NOMO-1 (cell line): ENCODE measurements at regions not wholly inside any gene's neighbourhood (a gene's known extent, or its start where the extent isn't known, plus 50 kb on each side); places are given as distances from the start of the nearest gene placed in this dataset.

Experiments
- DNase-seq, 2 experiments: peaks; one replicate each; lab custom pipeline; 2025; ENCODE audit not compliant: unreplicated experiment in 2 of 2; lab: John Stamatoyannopoulos, UW

DNA sequence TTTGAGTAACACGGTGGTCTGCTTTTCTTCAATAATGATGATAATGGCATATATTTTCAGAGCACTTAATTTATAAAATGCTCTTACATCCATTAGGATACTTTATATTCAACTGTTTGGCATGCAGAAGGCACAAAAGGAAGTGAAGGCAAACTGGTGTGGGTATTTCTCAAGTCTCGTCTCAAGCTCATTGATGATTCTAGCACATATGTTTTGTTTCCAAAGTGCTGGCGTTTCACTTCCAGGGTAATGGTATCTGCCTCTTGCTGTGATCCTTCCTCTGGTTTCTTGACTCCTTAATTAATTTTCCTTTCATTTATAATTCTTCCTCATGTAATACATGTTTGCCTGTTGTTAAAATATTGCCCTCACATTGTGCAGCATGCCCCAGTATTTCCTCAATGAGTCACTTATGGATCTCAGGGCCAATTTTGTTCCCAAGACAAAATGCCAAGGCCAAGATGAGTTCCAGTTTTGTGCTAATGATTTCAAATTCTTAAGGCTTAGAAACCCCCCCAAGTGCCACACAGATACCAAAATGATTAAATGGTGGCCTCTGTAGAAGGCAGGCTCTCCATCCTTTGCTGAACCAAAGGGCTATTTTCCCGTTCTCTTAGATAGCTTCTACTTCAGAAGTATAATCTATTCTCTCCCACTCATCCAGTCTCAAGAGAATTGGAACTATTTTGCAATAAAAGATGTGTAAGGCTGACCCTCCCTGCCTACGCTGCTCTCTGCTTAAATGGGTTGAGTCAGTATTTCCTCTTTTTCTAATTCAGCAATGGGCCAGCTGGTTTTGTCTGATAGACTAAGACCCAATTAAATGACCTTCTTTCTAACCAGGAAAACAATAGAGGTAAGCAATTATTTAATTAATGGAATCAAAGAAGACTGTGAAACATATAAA, 171.2 kb downstream of the ZNF365 start:
- DNase-seq = peak; percentile 72 to 94

DNA sequence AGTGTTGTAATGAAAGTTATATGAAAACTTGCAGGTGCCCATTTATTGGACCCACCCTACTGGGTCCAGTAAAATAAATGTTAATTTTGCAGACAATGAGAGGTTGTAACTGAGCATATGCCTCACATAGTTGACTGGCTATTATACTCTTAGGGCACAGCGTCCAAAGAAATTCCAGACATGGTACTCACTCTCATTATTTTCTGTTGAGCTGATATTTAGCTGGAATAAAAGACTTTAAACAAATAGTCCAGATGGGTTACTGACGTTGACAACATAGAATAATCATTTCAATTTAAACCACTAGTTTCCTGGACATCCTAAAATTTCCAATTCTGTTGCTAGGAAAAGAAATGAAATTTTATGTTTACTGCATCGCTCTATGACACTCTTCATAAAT, 174.5 kb downstream of the ZNF365 start:
- DNase-seq = no peak

DNA sequence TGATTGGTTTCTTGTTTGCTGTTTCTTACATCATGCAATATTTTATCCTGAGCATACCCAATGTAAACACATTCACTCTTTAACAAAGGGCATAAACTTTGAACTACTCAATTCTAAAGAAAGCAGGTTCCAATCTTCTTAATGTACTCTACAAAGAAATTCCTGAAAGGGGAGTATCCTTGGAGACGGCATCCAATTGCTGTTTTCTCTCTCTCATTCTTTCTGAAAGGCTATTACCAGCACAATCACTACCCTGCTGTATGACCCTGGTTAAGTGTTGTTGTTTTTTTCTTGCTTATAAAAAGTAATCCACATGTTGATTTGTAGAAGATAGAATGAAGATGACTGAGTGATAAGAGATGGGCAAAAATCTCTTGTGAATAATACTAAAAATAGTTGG, 176.0 kb downstream of the ZNF365 start:
- DNase-seq = no peak

DNA sequence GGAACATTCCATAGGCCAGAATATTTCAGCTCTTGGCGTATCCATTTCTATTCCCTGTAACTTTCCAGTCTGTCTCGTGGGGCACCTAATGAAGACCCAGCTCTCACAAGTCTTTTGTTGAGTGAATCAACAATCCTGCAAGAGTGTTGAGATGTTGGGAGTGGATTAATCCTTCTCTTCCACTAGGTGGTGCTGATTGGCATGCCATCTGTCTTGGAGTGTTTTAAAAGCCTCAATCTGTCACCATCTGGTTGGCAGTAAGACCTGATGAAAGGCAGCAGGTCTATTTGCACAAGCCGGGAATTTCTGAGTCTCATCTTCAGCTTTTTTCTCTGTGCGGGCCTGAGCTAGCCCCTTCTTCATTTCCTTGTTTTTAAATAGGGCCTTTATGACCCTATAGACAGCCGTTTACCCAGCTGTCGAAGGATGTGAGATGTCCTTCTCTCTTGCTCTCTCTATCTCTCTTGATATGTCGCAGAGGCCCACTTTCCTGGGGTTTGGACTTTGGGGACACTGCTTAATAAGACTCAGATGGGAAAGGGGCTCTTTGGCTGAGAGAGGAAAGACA, 180.5 kb downstream of the ZNF365 start:
- DNase-seq = peak in 1 of 2 experiments; percentile 63

DNA sequence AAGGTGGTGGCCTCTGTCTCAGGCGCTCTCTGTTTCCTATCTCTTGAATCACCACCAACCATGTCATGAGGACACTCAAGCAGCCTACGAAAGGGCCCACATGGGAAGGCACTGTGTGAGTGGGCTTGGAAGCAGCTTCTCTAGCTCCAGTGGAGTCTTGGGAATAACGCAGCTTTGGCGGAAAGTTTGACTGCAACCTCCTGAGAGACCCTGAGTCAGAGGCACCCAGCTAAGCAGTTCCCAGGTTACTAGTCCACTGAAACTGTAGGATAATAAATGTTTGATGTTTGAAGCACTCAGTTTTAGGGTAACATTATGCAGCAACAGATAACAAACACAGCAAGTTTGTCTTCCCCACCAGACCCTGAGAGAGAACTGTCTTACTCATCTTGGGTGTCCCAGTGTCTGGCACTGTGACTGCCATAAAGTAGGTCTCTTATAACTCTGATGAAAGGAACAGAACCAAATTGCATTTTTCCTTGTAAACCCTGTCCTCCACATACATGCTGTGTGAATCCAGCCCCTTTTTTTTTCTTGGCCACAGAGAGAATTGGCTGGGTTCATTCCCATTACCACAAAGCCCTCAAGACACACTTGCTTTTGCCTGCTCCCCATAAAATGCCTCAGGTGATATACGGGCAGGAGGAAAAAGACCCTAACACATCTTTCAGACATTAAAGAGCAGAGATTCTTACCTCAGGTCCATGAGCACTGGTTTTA, 185.5 kb downstream of the ZNF365 start:
- no peak for DNase-seq

DNA sequence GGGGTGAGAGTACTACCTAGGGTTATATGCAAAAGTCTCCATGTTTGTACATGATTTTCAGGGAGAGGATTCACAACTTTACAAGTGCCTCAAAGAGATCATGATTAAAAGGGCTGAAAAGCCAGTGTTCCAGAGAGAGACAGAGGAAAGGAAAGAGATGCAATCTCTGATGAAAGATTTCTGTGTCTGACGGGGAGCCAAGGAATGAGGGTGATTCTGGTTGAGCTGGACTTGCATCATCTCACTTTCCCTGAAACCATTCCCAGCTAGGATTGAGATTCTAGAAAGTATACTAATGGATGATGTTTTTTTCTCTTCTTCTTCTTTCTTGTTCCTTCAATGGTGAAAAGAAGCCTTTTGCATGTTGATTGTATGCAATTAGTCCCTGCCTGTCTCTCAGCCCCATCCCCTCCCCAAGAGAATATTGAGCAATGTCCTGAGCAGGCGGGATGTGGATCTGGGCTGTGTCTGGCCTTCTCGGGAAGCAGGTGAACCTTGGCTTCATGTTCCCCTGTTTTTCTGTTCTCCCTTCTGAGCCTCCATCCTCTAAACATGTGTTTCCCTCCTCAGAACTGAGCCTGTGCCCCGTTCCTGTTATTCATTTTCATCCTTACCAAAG, 186.1 kb downstream of the ZNF365 start:
- DNase-seq = no peak

DNA sequence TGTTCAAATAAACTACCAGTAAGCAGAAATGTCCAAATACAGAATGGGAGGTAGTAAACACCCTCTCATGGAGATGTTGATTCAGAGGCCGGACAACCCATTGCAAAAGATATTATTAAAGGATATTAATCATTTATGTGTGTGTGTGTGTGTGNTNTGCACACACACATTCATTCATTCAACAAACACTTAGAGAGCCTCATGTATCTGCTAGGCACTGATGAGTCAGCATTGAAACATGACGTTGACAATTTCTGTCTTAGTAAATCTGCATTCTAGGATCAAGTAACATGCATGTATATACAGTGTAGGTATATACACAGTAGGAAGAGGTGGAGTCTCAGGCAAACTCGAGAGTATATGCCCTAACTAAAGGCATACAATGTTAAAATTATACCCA, 187.0 kb downstream of the ZNF365 start:
- no peak for DNase-seq

DNA sequence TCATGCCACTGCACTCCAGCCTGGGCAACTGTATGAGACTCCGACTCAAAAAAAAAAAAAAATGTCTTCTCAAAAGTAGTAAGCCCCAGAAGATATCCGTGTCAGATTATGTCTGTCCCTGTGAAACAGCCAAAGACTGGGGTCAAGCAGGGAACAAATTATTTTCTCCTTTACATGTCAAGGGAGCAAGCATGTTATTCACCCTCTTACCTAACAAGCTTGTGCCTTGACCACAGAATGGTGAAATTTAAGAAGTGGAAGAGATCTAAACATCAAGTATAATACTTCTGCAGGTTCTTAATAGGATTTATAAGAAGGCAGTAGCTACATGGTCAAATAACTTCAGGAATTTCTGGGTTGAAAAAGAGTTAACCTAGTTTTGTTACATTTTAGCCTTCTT, 187.9 kb downstream of the ZNF365 start:
- peak; percentile 10 to 69 for DNase-seq

DNA sequence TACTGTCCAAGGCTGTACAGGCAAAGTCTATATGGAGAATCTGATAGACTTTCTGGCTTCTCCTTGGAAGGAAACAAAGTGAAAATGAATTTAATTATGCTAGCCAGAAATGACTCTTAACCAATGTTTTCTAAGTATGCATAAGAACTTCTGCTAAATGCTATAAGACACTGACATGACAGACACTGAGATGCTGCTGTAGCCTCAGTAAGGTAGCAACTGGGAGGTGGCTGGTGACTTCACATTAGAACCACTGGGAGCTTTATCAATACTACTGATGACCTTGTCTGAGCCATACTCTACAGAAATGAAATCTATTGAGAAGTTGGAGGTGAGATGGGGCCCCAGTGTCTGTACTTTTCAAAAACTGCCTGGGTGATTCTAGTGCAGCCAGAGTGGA, 188.6 kb downstream of the ZNF365 start:
- DNase-seq = peak in 1 of 2 experiments; percentile 16

DNA sequence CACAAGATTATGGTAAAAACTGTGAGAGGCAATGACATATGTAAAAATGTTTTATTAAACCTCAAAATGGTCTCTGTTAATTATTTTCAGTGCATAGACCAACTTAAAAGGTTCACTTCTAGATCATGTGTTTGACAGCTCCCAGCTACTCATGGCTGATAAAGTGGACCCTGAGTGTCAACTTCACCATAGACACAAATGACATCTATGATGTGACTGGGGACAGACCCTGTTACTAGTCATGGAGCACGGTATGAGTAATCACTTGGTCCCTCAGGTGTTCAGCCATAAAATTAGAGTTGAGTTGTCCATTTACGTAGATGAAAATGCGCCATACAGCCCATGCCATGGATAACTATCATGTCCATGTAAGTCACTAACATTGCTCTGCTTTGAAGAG, 199.8 kb downstream of the ZNF365 start:
- DNase-seq = no peak

DNA sequence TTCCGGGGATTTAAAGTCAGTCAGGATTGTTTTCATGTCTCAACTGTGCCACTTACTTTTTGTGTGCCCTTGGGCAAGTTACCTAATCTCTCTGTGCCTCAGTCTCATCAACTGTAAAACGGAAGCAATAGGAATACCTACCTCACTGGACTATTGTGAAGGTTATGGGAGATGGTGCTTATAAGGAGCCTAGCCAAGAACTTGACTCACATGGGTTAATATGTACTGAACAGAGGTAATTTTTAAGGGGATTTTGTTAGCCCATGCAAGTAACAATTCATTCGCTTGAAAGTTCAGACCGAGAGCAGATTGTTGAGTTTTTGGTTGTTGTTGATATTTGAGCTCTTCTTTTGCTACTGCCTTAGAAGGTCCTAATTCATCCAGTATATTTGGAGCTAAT, 202.9 kb downstream of the ZNF365 start:
- DNase-seq = no peak

DNA sequence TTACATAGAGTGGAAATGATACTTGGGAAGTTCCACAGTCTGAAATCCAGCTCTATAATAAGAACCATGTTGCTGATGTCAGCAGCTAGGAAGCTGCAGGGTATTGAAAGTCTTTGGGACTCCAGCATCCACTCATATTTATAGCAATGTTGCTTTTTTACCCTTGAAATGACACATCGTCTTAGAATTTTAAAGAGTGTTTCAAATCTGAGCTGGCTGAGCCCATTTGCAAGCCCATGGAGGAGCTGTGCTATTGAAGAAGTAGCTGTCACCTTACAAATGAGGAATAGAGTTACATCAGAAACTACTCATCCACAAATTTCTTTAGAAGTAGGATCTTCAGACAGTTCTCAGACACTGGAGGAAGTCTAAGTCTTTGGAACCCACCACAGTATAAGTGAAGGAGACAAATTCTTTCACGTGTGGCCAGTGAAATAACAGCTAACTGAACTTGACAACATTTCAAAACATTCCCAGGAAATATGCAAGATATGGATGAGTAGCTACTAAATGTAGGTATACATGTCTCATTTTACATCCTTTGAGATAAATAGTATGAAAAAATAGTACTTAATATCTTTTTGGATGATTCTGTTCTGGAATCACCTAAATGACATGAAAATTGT, 203.6 kb downstream of the ZNF365 start:
- DNase-seq = no peak

DNA sequence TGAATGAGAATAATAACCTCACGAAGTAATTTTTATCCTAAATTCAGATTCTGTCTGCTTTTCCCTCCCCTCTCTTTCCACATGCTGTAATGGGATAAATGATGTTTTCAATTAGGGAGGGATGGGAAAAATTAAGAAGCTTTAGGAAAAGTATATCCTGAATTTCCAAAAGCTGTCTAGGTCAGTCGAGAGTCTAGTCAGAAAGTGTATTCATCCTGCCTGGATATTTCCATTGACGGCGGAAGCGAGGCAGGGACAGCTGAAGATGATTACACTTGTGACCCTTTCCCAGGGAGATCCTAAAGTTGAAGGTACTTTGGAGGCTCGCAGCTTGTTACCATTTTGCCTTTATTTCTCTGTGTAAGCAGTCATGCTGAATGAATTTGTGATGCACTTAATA, 204.1 kb downstream of the ZNF365 start:
- no peak for DNase-seq

DNA sequence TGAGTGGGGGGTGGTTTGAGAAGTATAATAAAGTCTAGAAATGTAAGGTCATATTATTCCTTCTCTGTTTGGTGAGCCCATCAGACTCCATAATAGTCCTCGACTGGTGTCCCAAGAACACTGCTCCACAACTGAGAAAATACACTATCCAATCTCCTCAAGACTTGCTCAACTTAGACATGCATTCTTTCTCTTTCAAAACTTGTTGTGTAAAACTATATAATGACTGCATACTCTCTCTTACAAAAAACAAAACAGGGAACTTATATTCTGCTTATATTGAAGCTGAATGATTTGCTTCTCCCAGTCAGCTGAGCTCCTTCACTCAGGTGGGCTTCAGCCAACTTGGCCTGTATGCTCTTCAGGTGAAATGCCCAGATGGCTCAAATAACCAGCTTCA, 204.7 kb downstream of the ZNF365 start:
- no peak for DNase-seq

DNA sequence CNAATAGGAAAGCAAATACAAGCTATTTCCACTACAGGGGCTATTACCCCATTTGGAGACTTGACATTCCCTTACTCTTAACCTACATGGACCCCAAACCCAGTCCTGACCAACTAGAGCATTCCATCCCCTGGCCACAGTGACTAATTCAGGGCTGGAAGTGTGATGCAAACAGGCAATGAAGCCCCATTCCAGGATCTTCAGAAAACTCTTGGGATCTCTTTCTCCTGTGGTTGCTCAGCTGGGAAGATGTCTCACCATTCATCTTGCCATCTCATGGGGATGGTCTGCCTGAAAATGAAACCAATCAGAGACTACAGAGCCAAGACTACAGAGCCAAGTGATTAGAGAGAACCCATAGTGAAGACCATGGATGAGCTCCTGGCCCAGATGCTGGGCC, 206.2 kb downstream of the ZNF365 start:
- DNase-seq = no peak

DNA sequence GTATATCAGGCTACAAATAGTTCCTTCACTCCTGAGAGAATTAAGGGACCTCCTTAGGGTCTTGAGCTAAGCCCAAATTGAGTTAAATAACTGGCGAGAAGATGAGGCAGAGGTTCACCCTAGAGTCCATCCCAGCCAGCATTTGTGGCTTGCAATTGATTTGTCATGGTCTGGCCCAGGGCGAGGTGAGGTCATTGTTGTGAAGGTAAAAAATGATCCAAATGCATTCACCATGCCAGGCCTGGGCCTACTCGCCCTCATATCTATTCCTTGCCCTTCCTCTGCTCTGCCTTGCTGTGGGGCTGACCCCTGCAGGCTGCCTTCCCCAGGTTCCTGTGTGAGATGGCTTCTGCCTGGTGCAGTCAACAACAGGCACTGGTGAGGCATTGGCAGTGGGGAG, 207.2 kb downstream of the ZNF365 start:
- no peak for DNase-seq

DNA sequence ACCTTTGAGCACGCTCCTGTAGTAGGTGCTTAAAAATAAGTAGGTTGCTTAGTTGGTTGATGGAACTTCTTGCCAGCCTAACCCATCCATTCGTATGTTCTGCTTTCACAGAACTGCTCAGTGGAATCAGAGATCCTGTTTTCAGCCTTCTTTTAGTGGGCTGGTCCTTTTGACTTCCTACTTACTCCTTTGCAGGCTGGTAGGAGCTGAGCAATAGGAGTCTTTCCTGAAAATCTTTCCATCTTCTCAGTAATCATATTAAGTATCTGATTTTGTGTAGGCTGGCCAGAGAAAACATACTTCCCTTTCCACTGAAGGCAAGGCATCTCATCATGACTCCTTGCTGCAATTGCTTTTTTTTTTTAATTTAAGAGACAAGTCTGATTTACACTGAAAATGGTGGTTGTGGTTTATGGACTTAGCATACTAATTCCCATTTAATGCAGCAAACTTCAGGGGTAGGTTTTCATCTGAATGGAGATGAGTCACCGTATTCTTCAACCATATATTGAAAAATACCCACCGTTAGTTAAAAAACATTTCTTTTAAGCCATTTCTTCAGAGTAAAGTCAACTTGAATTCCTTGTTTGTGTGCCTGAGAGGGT, 208.0 kb downstream of the ZNF365 start:
- no peak for DNase-seq

DNA sequence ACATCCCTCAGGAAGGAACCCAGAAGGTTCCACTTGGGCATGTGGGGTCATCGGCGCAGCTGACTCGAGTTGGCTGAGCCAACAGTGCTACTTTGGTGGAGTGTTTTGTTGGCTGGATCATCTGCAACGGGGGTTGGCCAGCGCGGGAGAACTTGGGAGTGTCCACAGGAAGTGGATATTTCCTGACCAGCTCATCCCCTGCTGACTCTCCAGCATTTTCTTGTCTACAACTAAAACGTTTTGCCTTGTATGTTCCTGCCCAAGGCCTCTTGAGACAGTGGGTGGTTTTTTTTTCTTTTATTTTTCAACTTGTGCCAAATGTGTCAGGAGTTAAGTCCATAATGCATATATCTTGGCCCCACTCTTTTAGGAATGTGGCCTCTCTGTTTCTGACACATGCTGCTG, 208.6 kb downstream of the ZNF365 start:
- no peak for DNase-seq

DNA sequence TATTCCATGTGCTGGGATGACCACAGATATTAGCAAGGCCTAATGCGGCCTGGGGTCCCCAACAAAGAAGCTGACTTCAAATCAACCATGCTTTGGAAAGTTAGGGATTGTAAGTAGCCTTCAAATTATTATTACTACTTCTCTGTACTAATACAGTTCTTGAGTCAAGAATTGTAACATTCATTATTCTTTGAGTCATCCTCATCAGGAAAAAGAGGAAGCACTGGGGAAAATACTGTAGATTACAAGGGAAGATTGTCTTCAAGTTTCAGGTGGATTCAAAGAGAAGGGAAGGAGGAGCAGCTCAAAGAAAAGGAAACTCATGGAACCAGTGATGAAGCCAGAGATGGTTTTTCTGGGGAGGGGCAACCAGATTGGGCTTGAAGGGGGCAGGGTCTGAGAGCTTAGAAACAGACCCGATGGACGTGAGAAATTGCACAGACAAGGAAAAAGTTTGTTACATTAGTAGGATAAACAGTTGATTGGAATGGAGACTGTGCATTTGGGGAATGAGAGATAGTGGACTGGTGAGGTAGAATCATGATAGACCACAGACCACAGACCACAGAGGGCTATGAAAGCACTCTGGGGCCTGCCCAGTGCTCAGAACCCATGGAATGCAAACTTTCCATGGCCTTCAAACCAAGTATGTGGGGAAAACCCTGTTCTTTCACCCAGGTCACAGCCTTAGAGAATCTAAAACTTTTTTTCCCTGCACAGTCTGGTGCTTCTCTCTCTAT, 209.9 kb downstream of the ZNF365 start:
- peak in 1 of 2 experiments; percentile 13 for DNase-seq

DNA sequence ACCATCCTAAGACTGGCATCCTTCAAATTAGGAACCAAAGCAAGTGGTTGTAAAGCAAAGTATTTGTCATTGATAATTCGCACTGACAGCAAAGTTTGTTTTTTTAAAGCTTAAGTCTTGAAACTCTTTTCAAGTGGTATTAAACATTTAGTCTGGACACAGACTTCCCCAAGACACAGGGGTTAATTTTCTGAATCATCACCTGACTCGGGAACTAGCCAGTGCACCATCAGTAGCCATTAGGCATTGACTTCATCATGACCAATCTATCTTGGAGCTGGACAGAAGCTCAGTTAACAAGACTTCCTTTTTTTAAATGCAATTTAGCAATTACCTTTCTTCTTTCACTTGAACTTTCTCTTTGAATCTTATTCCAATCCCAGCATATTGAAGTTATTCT, 210.6 kb downstream of the ZNF365 start:
- no peak for DNase-seq
